Epithelial cell of prostate (primary cell): ENCODE measurements at regions not wholly inside any gene's neighbourhood (a gene's known extent, or its start where the extent isn't known, plus 50 kb on each side); places are given as distances from the start of the nearest gene placed in this dataset.

Source experiments
- DNase-seq: peaks from one replicate; pipeline ENCODE4 v3.0.0-alpha.2; 2011; ENCODE audit warnings: low read depth, low spot score
- H3K27ac ChIP-seq: fragments of 450-650 bp; 2 replicates; pipeline ENCODE4 v1.5.1; 2017; ENCODE audit warnings: mild to moderate bottlenecking

DNA sequence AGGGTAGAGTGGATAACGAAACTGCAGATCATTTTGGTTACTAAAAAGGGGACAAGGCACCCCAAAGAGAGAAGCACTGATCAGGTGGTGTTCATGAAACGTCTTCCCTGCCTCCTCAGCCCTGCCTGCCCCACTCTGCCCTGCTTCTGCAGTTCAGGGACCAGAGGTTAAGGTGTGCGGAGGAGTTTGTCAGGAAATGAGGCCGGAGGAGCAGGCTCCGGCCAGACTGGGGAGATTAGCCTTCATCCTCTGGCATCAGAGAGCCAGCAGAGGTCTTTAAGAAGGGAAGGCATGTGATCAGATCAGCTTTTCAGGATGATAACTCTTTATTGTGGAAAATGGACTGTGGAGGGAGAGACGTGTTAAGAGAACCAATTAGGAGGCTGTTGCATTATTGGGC, 291.9 kb upstream of the NR5A2 start:
- no peak for DNase-seq
- H3K27ac ChIP-seq, result no peak overlapping the region

DNA sequence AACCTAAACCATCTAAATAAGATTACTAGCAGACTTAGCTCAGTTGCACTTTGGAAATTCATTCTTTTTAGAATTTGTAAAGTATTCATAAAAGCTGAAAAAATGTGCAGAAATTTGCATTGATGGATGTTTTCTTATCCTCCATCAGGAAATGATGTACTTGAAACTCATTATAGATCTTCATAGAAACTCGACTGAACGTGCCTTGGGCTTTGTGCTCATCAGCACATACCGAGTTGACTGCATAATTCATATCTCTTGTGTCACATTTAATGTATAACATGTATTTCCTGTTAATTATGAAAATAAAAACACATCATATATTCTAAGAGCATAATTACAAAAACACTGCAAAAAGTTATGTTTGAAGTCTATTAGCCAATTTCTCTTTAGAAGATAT, 290.9 kb upstream of the NR5A2 start:
- no peak overlapping the region for H3K27ac ChIP-seq
- no peak for DNase-seq

DNA sequence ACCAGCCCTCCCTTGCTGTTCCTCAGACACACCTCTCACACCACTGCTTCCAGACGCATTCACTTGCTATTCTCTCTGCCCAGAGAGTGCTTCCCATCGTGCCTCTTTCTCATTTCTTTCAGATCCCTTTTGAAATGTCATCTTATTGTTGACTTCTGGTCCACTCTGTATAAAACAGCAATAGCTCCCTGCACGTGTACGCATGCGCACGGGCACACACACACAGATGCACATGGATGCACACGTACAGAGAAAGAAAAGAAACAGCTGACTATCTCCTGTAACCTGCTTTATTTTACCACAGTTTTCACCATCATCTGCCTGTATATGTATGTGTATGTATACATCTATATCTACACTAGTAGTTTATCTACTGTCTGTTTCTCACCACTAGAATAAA, 285.9 kb upstream of the NR5A2 start:
- no peak for DNase-seq

DNA sequence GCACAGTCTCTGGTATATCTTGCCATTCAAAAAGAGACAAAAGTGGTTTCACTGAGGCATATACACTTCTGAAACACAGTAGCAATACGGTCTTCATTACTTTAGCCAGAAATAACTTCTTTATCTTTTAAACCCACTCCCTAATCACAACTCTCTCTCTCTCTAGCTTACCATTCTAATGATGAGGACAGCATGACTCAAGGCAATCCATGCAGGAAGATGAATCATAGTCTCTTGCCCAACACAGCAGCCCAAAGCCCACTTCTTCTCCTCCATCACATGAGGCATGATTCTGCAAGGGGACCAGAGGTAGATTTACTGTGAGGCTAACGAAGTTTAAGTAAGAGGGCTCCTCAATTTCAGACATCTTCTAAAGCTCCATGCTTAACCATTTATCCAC, 285.0 kb upstream of the NR5A2 start:
- peak; percentile 86 for DNase-seq
- H3K27ac ChIP-seq, result peak overlapping the region; percentile 91

More for the DNA sequence above, 285.9 kb upstream of the NR5A2 start:
- H3K27ac ChIP-seq, result no peak overlapping the region

DNA sequence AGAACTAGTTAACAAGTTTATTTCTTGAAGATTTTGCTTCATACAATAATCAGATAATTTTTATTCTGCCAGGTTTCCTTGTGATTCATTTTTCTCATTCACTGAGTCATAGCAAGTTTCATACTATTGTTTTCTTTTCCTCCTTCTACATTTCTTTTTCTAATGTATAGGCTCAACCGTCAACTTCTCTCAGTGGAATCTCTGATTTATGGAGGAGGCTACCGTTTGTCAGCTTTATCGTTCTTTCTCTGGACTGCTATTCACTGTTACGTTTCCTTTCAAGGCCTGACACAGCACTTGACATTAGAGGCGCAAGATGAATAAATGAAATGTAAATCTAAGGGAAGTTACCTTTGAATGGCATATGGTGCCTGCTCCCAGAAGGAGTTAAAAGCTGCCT, 284.3 kb upstream of the NR5A2 start:
- DNase-seq, result peak; percentile 18
- H3K27ac ChIP-seq, result peak overlapping the region; percentile 91

DNA sequence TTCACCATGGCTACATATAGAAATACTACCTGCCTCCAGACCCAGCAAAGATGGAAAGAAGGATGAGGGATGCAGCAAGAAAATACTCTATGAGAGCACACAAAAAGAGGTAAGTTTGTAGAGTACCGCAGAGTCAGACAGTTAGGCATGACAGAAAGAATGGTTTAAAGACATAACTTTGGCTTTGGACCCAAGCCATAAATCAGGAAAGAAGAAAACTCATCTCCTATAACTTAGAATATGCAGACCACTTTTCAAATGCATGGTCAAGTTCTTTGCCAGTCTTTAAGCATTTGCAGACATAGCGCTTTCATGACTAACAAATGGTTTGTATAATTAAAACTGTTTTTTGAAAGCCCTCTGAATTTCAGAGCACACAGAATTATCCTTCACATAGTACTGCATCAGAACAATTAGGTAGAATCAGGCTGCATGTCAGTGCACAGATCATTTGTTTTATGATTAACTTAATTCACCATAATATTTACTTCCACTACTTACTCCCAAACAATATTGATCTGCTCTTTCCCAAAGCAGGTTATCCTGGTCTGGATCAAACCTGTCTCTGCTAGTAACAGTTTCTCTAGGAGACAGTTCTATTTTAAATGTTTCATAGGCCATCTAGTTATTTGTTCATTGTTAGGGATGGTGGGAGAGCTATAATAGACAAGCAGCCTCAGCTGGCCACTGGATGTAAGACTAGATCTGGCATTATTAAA, 280.7 kb upstream of the NR5A2 start:
- DNase-seq, result no peak
- H3K27ac ChIP-seq, result no peak overlapping the region

DNA sequence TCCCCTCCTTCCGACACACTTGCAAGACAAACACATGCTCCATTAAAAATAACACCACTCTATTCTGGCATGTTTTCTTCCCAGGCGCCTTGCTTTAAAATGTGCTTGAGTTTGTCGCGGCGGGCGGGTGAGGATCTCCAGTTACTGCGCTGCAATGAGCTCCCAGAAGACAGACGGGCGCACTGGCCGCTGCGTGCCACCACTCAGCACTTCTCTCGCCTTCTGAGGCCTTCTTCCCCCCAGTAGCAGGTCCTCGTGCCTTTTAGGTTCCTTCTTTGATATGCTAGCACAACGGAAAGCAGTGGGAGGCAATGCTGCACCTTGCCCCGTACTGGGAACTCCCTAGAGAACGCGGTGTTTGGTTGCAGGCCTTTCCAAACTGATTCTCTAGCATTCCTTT, 279.5 kb upstream of the NR5A2 start:
- no peak overlapping the region for H3K27ac ChIP-seq
- DNase-seq, result no peak

DNA sequence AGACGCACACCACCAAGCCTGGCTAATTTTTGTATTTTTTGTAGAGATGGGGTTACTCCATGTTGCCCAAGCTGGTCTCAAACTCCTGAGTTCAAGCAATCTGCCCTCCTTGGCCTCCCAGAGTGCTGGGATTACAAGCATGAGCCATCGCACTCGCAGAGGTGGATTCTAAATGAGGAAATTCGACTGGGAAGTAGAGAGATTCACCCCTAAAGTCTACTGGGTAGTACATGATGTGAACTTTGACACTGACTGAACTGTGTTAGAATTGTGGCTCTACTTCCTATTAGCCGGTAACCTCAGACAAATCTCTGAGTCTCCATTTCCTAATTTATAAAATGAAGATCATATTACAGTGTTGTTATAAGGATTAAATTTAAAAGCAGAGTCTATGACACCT, 276.0 kb upstream of the NR5A2 start:
- no peak for DNase-seq
- H3K27ac ChIP-seq, result no peak overlapping the region

DNA sequence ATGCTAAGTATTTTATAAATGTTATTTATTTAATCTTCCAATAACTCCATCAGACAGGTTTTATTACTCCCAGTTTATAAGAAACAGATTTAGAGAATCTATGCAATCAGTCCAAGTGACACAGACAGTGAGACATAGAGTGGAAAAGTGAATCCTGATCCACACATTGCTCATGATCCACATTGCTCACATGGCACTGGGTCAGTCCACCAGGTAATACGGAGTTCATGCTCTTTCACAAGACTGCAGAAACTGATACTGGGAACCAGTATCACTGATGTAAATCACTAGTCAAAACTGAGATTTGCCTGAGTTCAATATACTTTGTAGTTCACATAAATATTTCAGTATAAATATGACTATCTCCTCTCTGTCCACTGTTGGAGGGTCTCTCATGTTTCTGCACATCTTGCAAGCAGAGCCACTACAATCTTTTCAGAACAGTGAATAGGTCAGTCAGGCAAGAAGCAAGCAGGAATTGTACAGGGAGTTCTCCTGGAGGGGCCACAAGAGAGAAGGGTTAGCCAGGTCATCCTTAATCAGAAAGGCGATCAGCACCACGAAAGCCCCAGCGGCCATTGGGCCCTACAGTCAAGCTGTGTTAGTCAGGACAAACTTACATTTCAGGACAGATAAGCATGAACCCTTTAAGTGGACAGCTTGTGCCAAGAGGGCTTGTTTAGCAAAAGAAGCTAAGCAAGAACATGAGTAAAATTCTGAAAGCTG, 275.4 kb upstream of the NR5A2 start:
- H3K27ac ChIP-seq, result no peak overlapping the region
- no peak for DNase-seq

DNA sequence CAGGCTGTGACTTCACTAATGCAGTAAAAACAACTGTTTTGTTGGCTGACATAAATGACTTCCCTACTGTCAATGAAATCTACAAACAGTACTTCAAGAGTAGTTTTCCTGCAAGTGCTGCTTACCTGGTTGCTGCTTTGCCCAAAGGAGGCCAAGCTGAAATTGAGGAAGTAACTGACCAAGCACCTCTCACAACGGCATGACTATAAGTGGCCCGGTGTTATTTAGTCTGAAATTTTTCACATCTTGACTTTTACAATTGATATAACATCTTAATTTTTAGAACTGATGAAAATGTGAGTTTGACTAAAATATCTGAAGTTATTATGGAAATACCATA, 274.9 kb upstream of the NR5A2 start:
- H3K27ac ChIP-seq, result no peak overlapping the region
- DNase-seq, result no peak

DNA sequence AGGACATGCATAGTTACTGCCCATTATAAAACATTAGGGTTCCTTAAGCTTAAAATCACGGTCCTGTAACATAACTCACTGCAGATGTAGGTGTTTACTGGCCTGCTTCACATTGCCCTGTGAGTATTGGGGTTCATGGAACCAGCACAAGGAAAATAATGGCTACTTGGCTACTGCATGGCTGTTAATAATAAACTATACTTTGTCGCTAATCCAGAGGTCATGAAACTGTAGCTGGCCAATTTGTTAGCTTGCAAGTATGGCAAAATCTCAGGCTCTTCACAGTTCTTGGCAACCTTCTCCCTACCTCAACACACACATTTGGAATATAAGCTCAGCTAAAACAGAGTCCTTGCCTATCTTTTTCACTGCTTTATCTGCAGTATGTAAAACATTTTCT, 274.0 kb upstream of the NR5A2 start:
- DNase-seq, result no peak

DNA sequence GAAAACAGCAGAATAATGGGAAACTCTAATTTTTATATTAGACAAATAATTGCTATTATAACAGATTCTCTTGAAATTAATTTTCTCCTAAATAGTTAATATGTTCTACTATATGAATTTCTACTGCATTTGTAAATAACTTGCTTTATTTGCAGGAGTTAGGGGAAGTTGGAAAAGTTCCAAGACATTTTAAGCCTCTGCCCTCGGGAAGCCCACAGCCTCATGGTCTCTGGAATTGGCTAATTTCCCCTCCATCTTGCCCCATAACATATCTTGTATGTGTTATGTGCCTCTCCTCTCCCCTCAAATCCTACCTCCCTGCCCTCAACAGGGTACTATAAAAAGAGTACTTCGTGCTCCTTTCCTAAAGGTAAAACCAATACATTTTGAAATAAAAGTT, 271.4 kb upstream of the NR5A2 start:
- no peak overlapping the region for H3K27ac ChIP-seq
- no peak for DNase-seq

More for the DNA sequence above, 274.0 kb upstream of the NR5A2 start:
- H3K27ac ChIP-seq, result no peak overlapping the region

DNA sequence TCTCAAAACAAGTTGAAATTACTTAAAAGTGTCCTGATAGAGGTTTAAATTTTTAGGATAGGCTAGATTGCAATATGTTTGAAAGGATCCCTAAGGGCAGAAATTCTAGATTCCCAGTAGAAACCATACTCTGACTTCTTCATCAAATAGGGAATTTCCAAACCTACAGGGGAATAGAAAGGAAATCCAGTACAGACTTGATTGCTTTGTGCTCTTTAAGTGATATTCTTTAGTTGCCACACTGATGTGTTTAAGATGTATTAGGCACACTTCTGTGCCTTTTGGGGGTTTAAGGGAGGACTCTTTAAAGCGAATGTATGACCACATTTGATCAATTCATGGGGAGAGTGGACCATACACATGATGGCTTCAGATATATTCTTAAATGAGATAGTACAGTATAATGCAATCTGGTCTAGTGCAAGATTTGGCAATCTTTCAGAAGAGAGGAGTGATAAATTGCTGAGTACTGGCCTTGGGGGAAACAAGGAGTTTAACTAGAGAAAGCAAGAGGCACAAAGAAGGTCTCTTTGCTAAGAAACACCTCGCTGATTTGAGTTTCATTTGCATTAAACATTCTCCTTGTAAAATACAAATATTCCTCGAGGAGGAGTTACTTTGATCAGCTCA, 268.8 kb upstream of the NR5A2 start:
- peak overlapping the region; percentile 92 for H3K27ac ChIP-seq
- DNase-seq, result no peak

DNA sequence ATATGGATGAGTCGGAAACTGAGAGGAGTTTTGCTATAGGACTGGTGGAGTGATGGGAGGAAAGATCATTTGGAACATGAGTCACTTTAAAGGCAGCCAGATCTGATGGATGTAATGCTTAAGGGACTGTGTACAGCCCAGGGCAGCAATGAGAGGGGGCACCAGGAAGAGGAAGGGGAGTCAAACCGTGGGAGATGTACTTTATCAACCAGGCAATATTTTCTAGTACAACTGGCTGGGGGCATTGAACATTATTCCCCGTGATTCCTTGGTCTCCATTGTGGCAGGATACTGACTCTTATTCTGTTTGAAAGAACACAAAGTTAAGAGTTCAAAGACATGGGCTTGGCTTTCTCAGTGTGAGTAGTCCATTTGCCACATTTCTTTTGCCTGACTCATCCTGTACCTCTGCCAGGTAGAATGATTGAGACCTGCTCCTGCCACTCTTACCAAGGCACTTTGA, 268.2 kb upstream of the NR5A2 start:
- DNase-seq, result no peak
- H3K27ac ChIP-seq, result peak overlapping the region; percentile 92

DNA sequence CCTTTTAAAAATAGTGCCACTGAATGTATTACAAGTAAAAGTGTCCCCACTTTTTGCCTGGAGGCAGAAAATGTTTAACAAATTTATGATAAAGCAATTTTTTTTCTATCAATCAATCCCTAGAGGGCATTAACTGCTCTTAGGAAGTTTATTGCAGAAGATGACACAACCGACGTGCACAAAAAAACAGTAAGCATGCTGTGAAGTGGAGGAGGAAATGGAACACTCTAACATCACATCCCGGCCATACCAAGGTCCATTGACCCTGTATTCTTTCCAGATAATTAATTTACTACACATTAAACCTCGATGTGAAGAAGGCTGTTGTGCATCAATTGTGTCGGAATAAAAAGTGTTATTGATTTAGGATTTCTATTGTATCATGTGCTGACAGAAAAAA, 264.9 kb upstream of the NR5A2 start:
- no peak for DNase-seq
- H3K27ac ChIP-seq, result no peak overlapping the region

DNA sequence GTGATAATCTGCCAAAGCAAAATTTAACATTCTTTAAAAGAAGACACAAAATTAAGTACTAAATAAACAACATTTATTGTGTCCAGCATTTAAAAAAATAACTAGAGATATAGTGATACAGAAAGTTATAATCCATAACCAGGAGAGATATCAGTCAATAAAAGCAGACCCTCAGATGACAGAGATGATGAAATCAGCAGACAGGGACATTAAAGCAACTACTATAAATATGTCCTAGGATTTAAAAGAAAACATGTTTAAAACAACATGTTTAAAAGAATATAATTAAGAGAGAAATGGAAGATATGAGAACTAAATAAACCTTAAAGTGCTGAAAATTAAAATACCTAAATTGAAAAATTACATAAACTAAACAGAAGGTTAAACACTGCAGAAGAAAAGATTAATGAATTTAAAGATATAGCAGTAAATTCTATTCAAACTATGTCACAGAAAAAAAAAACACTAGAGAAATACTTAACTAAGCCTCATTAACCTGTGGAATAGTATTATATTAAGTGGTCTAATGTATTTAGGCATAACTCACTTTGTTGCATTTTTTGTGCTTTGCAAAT, 261.2 kb upstream of the NR5A2 start:
- no peak overlapping the region for H3K27ac ChIP-seq
- no peak for DNase-seq

DNA sequence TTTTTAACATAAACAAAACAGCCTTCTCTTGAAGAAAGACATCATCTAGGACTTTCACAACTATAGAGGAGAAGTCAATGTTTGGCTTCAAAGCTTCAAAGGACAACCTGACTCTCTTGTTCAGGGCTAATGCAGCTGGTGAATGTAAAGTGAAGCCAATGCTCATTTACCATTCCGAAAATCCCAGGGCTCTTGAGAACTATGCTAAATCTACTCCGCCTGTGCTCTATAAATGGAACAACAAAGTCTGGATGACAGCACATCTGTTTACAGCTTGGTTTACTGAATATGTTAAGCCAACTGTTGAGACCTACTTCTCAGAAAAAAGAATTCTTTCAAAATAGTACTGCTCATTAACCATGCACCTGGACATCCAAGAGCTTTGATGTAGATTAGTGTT, 259.8 kb upstream of the NR5A2 start:
- H3K27ac ChIP-seq, result no peak overlapping the region
- DNase-seq, result no peak

DNA sequence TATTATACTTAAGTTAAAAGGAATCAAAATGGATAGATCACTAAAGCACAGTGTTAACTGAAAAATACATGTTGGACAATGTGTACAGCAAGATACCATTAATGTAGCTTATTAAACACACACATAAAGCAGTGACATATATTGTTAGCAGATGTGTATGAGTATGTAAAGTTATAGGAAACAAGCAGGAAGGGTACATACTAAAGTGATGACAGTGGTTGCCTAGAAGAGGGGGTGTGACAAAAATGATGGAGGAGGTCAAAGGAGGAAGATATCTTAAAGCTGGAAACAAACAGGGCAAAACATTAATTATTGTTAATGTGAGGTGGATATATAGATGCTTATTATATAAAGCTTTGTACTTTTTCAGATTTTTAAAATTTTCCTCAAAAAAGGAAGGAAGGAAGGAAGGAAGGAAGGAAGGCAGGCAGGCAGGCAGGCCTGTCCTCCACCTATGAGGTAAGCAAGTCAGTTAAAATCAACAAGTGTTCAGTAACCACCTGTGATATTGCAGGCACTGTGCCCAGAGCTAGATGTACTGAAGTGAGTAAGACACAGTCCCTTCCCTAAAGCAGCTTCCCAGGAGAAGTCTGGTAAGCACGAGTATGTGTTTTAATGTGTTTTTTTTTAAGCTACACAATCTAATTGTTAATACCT, 252.9 kb upstream of the NR5A2 start:
- peak overlapping the region; percentile 47 for H3K27ac ChIP-seq
- peak; percentile 83 for DNase-seq

DNA sequence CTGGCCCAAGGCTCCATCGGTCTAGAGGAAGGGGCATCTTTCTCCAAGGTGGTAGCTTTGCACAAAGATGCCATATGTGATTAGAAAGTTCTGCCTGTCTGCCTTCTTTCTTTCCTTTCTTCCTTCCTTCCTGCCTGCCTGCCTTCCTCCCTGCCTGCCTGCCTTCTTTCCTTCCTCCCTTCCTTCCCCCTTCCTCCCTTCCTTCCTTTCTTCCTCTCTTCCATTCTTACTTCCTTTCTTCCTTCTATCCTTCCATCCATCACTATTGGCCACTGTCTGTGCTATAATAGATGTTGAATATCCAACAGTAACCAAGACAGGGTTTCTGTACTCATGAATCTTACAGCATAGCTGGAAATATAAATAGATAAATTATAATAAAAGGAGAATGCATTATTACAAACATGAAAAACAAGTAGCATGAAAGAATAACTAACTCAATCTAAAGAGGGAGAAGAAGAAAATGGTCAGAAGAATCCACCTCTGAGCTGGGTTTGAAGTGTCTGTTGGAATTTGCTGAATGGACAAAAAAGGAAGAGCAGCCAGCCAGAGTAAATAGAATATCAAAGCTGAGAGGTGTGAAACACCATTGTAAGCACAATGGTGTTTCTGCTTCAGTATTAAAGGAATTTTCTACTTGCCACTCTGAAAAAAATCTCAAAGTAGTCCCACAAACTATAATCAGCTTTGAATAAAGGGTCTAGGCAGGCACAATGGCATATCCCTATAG, 250.6 kb upstream of the NR5A2 start:
- no peak overlapping the region for H3K27ac ChIP-seq

DNA sequence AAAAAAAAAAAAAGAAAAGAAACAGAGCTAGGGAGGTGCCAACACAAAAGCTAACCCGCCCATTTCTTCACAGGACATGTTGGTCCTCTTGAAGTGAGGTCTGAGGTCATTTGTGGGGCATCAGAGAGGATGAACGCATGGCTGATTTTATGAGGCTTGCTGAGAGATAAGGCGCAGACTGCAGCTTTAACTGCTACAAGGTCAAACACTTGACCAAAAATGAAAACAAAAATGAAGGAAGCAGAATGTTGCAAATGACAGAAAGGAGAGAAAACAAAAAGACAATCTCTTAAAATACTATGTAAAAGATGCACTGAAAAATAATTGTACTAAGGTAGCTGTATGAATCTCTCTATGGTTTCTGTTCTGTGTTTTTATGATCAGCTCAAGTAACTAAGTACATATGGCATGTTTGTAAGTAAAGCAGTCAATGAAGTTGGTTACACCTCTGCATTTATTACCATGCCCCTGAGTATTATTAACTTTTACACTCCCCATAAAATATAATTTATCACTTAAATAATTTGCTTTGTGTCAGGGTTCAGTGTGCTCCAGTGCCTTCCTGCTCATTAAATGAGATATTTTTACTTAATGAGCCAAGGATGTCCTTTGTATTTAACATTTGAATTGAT, 249.1 kb upstream of the NR5A2 start:
- no peak overlapping the region for H3K27ac ChIP-seq
- no peak for DNase-seq

More for the DNA sequence above, 250.6 kb upstream of the NR5A2 start:
- no peak for DNase-seq
